ENCODE measurements at regions not wholly inside any gene's neighbourhood (a gene's known extent, or its start where the extent isn't known, plus 50 kb on each side); places are given as distances from the start of the nearest gene placed in this dataset.
"Not testable (repeated sequence)": the region's sequence is repeated elsewhere in the genome, so short reads cannot be mapped to it uniquely, and the experiment has no call there.

- TF ChIP-seq CTCF, POLR2A (IDR thresholded peaks at IDR 0.05): not testable (repeated sequence)
Measured at GRCh38 chr12:34262140-34262539, 239.8 kb downstream of the ALG10 start.

All from thyroid gland (tissue), 4 donors.